ENCODE measurements at regions not wholly inside any gene's neighbourhood (a gene's known extent, or its start where the extent isn't known, plus 50 kb on each side); places are given as distances from the start of the nearest gene placed in this dataset.
"Not testable (repeated sequence)": the region's sequence is repeated elsewhere in the genome, so short reads cannot be mapped to it uniquely, and the experiment has no call there.

- DNase-seq (ENCODE audit: low read depth), result peak; percentile 63
Measured at GRCh38 chr12:127165567-127166392, 1101.2 kb upstream of the TMEM132C start.

- DNase-seq (ENCODE audit: low read depth), result no peak
Measured at GRCh38 chr12:127169321-127170181, 1097.4 kb upstream of the TMEM132C start.

- peak; percentile 5 for DNase-seq (ENCODE audit: low read depth)
Measured at GRCh38 chr12:127170226-127171180, 1096.5 kb upstream of the TMEM132C start.

- no peak for DNase-seq (ENCODE audit: low read depth)
Measured at GRCh38 chr12:127172861-127173260, 1094.1 kb upstream of the TMEM132C start.

- DNase-seq (ENCODE audit: low read depth), result not testable (repeated sequence)
Measured at GRCh38 chr12:127173971-127174370, 1093.0 kb upstream of the TMEM132C start.

GRCh38 chr12:127174881-127175280, 1092.1 kb upstream of the TMEM132C start:
- DNase-seq (ENCODE audit: low read depth), result no peak

- no peak for DNase-seq (ENCODE audit: low read depth)
Measured at GRCh38 chr12:127175361-127175760, 1091.6 kb upstream of the TMEM132C start.

- DNase-seq (ENCODE audit: low read depth), result no peak
Measured at GRCh38 chr12:127176804-127177203, 1090.2 kb upstream of the TMEM132C start.

GRCh38 chr12:127178052-127178451, 1088.9 kb upstream of the TMEM132C start:
- DNase-seq (ENCODE audit: low read depth), result no peak

GRCh38 chr12:127178463-127178862, 1088.5 kb upstream of the TMEM132C start:
- DNase-seq (ENCODE audit: low read depth), result no peak

GRCh38 chr12:127179176-127179575, 1087.8 kb upstream of the TMEM132C start:
- no peak for DNase-seq (ENCODE audit: low read depth)

- DNase-seq (ENCODE audit: low read depth), result no peak
Measured at GRCh38 chr12:127182018-127182417, 1085.0 kb upstream of the TMEM132C start.

- no peak for DNase-seq (ENCODE audit: low read depth)
Measured at GRCh38 chr12:127189992-127190391, 1077.0 kb upstream of the TMEM132C start.

GRCh38 chr12:127191129-127191528, 1075.8 kb upstream of the TMEM132C start:
- peak; percentile 45 for DNase-seq (ENCODE audit: low read depth)

- no peak for DNase-seq (ENCODE audit: low read depth)
Measured at GRCh38 chr12:127192391-127192790, 1074.6 kb upstream of the TMEM132C start.

GRCh38 chr12:127193341-127193740, 1073.6 kb upstream of the TMEM132C start:
- no peak for DNase-seq (ENCODE audit: low read depth)

- no peak for DNase-seq (ENCODE audit: low read depth)
Measured at GRCh38 chr12:127194176-127194575, 1072.8 kb upstream of the TMEM132C start.

GRCh38 chr12:127205781-127206555, 1061.0 kb upstream of the TMEM132C start:
- DNase-seq (ENCODE audit: low read depth), result no peak

GRCh38 chr12:127209318-127209717, 1057.7 kb upstream of the TMEM132C start:
- no peak for DNase-seq (ENCODE audit: low read depth)

- DNase-seq (ENCODE audit: low read depth), result no peak
Measured at GRCh38 chr12:127214186-127214585, 1052.8 kb upstream of the TMEM132C start.

- DNase-seq (ENCODE audit: low read depth), result no peak
Measured at GRCh38 chr12:127223011-127223410, 1044.0 kb upstream of the TMEM132C start.
